COLO668 (cell line): ENCODE measurements at regions not wholly inside any gene's neighbourhood (a gene's known extent, or its start where the extent isn't known, plus 50 kb on each side); places are given as distances from the start of the nearest gene placed in this dataset.

Source experiments
- DNase-seq: peaks from one replicate; lab custom pipeline; 2025; ENCODE audit not compliant: unreplicated experiment; lab: John Stamatoyannopoulos, UW

DNA sequence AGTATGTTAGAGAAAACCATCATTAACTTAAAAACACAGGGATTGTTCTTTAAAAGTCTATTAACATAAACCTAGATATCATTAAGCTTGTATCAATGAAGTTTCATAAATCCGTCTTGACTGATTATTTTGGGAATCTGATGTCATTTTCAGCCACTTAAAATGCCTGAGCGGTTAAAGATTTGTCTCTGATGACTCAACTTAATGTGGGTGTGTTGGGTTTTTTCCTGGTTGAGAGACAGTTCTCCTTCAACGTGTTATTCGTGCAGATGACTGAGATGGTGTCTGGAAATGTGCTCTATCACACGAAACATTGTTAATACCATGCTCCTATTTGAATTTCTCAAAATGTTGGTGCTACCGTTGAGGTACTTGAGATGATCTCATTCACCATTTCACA lies 227.3 kb upstream of the TENM3 start:
- DNase-seq, result no peak

DNA sequence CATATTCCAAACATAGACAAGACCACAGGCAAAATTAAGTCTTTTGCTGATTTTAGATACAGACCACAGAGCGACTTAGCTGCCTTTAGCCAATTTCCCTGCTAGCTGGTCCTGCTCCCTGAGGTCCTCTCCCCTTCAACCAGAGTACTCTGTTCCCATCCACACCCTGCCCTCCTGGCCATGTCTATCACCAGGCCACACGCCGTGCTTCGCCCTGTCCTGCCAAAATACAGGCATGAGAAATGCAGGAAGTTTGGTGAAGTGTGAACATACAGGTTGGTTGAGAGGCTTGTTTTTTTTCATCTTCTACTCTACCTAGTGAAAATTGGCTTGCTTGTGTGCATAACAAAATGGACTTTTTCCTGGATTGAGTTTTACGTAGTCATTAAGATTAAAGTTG lies 226.2 kb upstream of the TENM3 start:
- no peak for DNase-seq

DNA sequence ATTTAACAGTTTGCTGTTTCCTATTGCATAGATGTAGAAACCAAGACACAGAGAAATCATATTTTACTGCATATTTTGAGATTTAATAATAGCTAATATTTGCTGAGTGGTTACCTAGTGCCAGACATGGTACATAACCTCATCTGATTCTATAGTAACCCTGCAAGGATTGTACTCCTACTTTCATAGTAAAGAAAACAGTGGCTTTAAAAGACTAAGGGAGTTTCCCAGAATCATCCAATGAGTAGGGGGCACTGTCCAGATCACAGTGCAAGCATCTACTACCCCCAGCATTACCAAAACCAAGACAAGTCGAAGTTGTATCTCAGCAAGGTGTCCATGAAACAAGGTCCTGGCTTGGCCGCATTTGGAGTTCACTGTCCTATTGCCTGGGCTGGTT lies 224.5 kb upstream of the TENM3 start:
- DNase-seq, result no peak

DNA sequence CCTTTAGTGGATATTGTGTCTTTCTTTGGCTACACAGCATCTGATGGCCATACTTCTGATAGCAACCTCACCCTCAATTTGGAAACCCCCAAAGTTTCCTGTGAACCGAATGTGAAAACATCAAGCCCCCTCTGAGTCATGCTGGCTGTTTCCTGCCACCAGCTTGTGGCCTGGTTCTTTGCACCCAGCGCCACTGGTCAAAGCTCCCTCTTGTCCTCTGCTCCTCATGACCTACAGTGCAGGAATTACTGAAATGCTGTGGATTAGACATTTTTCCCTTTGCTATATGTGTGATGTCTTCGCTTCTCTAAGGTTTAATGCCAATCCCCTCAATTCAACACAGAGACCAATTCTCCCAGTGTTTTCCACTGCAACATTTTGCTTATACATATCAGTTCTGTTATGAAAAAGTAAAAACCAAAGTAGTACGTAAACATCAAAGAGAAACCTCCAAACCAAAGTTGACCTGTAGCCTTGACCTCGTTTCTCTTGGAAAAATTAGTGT lies 224.0 kb upstream of the TENM3 start:
- no peak for DNase-seq

DNA sequence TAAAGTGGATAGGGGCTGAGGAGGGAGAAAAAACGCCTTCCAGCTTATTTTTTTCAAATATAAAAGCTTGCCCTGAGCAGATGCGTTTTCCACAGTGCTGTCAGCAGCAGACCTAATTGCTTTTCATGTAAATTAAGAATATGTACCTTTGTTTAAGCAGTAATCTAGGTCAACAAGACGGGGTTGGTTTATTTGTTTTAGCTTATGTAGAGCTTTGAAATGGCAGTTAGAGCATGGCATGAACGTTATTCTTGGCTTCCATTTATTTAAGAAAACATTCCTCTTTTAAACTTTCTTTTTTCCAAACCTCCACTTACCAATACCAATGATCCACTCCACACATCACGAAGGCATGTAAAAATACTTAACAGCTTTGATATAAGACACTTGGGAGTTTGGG lies 220.3 kb upstream of the TENM3 start:
- DNase-seq, result peak; percentile 13

DNA sequence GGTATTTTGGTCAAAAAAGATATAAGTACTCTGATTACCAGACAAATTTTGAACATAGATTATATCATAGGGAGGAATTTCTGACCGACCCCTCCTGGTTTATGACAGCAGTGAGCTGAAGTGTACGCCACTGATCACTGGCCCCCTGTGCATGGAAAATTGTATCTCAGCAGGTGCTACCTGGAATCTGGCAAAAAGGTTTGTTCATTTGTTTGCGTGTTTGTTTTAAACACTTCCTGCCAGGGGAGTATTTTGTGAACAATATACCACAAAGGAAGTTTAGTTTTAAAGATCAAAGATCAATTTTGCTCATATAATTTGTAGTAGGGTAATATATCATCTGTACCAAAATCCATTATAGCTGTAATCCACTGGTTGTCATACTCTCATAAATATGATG lies 219.7 kb upstream of the TENM3 start:
- DNase-seq, result peak; percentile 25

DNA sequence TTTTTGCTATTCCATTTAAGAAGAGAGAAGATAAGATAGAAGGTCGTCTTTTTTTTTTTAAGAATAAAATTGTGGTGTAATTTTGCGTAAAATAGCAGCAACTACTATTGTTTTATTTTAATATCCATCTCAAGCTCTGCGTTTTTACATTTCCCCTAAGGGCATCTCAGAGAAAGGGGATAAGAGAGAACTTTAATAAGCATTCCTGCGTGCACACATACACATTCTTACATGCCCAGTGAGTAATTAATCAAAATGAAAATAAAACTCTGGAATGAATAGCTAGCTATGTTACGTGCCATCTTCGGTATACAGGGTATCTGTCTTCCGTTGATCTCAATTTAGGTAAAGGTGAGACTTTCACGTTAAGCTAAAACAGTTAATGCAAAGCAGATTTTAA lies 200.3 kb upstream of the TENM3 start:
- DNase-seq, result no peak

DNA sequence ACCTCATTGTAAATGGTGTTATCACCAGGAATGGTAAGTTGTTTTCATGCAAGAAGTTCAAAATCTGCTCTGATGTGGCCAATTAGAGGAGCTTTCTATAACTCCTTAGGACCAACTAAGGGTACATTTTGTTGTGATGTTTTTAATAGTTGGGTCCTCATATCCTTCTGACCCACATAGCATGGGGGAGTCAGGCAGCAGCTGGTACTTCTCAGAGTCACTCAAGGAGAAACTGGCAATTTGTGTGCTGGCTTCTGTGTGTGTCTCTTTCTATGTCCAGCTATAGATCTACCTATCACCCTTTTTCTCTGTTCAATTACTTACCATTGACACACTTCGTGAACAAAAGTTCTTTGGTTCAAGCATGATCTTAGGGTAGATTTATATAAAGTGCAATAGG lies 194.3 kb upstream of the TENM3 start:
- DNase-seq, result no peak

DNA sequence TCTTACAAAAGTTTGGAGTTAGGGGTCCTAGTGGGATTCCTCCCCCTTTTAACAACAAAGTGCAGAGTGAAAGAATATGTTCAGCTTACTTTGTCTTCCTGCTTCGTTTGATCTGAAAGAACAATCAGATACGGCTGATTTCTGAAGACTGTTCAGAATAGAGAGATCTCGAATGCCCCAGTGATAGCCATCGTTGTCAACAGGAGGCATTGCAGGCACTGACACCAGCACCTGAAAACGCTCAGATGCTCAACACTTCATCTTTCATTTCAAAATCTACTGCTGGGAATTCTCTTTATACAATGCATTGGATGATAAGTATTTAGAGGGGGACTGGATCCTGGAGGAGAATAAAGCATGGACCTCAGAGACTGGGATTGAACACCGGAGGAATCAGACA lies 186.3 kb upstream of the TENM3 start:
- no peak for DNase-seq

DNA sequence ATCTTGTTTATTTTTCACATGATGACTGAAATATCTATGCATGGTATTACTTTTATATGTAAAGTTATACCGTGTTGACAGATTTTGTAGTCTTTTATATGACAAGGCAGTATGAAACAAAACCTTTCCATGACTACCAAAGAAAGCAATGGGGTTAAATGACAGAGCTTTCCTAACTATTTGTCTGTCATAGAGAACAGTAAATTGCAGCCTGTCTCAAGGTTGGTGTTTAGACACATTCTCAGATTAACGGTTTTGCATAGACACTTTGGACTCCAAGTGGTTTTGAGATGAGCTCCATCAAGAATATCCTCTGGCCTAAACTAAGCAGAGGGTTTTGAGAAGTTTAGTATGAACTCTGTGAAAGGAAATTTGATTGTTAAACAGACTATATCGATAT lies 180.7 kb upstream of the TENM3 start:
- DNase-seq, result no peak

DNA sequence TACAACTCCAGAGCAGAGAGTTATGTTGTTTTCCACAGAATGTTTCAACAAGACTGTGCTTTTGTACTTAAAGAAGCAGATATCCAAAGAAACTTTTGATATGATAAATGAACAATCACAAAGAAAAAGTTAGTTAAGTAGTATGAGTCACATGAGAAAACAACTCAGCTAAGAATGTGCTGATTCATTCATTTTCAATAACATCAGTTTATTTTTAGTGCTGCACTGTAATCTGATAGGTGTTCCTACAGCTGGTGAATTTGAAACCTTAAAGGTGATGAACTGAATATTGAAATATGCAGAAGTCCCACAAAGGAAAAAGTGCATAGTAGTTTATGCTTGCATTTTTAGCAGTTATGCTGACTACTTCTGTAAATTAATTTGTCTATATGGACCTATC lies 180.3 kb upstream of the TENM3 start:
- no peak for DNase-seq

DNA sequence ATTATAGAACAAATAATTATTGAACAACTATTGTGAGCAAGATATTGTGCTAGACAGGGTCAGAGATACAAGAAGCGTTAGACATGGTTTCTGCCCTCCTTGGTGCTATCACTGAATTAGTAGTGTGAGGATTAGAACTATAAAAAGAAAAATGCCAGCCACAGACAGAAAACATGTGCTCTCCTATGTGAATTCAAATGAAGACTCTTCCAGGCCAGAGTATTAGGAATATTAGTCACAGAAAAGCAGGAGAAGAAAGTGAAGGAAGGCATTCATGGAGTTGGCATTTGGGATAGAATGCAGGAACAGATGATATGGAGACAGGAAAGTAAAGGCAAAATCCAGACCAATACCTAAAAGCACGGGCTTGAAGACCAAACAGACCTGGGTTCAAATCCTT lies 179.6 kb upstream of the TENM3 start:
- no peak for DNase-seq

DNA sequence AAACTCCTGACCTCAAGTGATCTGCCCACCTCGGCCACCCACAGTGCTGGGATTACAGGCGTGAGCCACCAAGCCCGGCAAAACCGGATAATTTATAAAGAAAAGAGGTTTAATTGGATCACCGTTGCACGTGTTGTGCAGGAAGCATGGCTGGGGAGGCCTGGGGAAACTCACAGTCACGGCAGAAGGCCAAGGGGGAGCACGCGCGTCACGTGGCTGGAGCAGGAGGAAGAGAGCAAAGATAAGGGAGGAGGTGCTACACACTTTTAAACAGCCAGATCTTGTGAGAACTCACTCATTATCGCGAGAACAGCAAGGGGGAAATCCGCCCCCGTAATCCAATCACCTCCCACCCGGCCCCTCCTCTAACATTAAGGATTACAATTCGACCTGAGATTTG lies 177.9 kb upstream of the TENM3 start:
- DNase-seq, result no peak

DNA sequence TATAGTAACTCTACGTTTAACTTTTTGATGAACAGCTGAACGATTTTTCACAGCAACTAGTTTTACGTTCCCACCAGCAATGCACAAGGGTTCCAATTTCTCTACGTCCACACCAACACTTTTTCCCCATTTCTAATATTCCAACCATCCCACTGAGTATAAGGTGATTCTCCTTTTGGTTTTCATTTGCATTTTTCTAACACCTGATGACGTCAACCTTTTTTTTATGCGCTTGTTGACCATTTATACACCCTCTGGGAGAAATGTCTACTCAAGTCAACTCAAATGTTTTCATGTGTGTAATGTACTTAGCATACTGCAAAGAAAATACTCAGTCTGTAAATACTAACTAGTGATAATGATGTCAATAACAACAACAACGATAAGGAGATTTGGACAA lies 177.2 kb upstream of the TENM3 start:
- no peak for DNase-seq

DNA sequence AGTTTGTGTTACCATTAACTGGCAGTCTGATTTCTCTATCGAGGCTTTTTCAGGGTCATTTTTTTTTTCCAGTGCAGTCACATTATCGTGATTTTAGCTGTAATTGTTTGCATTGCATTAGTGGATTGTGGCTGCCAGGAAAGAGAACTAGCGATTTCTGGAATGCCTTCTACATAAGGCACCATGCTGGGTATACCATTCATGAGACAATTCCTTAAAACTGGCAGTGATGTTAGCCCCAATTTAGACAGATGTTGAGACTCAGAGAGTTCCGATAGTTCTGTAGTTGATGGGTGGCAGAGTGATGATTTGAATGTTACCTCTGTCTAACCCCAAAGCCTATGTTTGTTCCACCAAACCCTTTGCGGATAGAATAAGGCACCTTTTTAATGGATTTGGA lies 175.4 kb upstream of the TENM3 start:
- no peak for DNase-seq

DNA sequence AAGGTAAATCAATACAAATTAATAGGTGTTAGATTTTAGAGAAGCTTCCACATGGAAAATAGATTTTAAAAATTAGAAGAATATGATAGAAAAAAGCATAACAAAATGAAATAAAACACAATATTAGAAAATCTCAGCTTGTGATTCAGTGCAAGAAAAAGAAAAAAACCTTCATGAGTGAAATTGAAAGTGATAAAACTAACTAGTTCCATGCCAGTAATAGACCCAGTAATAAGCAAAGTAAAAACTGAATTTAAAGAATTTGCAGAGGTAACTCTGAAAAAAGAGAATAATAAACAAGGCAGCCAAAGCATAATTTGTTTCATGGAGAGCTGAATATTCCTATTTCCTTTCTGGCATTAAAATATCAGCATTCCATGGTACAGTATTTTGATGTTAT lies 174.3 kb upstream of the TENM3 start:
- no peak for DNase-seq

DNA sequence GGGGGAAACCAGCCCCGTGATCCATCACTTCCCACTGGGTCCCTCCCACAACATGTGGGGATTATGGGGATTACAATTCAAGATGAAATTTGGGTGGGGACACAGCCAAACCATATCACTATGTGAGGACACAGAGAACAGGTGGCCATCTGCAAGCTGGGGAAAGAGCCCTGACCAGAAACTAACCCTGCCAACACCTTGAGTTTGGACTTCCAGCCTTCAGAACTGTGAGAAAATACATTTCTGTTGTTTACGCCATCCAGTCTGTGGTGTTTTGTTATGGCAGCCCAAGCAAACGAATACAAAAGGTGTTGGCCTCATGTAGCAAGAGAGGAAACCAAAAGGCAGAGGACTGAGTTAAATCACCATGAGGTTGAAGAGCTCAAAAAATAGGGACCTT lies 169.9 kb upstream of the TENM3 start:
- DNase-seq, result no peak

DNA sequence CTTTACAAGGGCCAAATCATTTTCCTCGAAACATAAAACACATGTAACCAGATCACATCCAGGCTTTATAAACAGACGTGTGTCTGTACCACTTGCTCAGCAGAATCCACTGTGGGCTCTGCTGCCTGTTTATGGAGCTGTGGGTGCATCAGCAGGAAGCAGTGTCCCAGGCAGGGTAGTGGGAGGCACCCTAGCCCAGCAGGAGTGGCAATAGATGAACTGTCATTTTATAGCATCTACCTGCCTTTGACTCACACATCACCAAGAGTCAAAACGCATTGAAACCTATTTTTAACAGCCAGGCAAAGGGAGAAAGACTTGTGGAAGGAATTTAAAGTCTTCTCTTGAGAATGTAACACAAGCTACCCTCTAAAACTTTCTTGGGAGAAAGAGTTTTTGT lies 169.1 kb upstream of the TENM3 start:
- DNase-seq, result no peak

DNA sequence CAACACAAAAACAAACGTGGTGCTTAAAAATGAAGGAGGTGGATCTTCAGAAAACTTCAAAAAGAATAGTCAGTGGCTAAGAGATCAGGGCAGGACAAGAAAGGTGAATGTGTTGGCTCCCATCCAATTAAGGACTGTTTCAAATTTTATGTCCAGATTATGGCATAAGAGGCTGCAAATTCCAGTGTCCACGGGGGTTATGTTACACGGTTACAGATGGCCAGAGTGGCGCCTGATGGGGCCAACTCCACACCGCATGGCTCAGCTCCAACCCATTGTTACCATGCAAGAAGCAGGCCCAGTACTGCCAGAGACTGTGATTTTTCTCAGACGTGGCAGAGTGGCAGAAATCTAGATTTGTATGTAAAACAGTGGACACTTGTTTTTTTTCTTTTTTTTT lies 168.4 kb upstream of the TENM3 start:
- no peak for DNase-seq

DNA sequence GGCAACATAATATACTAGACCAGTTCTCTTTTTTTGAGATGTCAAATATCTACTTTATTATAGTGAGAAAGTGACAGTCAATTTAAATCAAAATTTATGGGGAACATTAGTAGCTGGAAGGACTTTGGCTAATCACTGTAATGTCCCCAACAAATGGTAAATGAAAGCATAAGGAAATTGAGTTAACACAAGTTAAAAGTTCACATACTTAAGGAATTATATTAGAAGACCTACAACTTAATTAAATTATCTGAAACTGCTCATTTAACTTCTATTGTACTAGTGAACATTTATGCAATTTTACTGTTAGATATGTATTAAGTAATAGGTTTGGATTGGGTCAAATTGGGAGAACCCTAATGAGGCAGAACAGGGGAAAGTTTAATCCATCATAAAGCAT lies 160.3 kb upstream of the TENM3 start:
- DNase-seq, result no peak

DNA sequence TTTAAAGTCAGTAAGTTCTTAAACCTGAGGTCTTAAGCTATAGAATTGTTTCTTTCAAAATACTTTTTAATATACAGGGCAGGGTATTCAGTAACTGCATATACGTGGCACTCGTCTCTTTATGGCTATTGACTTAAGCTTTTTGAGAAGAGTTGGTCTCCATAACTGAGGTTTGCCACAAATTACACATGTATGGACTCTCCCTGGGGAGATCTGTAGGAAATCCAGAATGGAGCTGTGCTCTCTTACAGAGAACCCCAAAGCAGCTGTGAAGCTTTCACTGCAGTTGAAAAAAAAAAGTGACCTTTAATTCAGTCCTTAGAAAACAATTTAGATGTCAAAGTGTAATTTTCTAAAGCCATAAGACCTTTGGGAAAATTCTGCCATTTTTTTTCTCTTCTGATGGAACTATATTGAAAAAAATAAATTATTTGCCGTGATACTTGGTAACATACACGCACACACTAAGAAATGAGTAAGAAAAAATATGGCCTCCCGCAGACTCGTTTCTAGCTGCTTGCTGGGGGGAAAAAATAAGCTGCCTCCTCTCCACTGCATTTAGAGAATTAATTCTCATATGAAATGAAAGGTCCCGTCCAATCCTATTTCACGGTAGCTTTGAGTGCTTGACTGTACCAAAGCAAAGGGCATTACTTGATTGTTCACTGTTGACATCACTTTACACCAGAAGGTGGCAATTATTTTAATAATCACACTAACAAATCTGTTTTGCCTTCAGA lies 159.4 kb upstream of the TENM3 start:
- no peak for DNase-seq

DNA sequence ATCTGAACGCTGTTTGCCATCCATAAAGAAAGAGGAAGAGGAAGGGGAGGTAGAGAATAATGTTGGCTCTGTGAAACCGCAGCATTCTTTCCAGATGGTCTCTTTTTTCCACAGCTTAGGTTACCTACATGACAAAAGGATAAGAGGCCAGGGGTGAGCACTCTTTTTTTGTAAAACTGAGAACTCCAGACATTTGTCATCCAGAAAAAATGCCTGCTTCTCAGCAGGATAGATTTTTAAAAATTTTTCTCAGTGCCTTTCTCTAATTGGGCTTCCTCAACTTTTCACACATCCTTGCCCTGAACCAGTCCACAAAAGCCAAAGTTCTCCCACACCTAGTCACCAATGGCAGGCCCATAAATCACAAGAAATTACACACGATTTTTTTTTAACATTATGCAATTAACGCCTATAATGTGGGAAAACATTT lies 158.1 kb upstream of the TENM3 start:
- DNase-seq, result no peak

DNA sequence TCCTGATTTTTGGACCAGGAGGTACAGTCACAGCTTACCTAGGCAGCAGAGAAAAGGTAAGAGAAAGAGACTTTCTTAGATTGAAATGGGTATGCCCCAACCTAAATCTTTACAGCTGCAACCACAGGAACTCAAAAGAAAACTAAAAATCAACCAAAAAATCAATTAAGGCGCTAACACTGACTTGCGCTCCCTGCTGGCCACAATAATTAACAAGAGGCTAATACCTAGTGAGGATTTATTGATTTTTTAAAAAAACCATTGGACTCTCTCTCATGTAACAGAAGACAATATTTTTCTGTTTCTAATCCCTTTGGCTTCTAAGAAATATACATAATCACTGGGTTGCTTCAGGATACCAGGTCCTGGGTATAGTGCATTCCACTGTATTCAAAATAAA lies 153.9 kb upstream of the TENM3 start:
- DNase-seq, result no peak
